ENCODE measurements at regions not wholly inside any gene's neighbourhood (a gene's known extent, or its start where the extent isn't known, plus 50 kb on each side); places are given as distances from the start of the nearest gene placed in this dataset.

GRCh38 chr7:124652237-124652636, 113.4 kb downstream of the GPR37 start:
- DNase-seq = no peak
- Histone ChIP-seq H3K27me3 (replicated peaks; ENCODE audit: insufficient read depth, low read length) (no peaks in the 10 kb centered on the region), H3K9ac (ENCODE audit: low read length) (no peak overlapping the region), H3K27ac (ENCODE audit: low read length) (no peak overlapping the region), H3K9me3 (replicated peaks; ENCODE audit: insufficient read depth, low read length) (no peaks in the 10 kb centered on the region), H3K4me3 (ENCODE audit: low read length) (no peak overlapping the region), H3K36me3 (replicated peaks; ENCODE audit: insufficient read depth, low read length) (no peaks in the 10 kb centered on the region), H4K20me1 (ENCODE audit: insufficient read depth, low read length) (no peaks in the 10 kb centered on the region), H3K4me2 (ENCODE audit: low read depth, low read length) (no peak overlapping the region), H2AFZ (ENCODE audit: low read length) (no peak overlapping the region), H3K4me1 (ENCODE audit: low read length) (peaks cover 3% of the 10 kb centered on the region; the same call in 1 of the 2 replicates), H3F3A (ENCODE audit: insufficient read depth, low read length) (no peaks in the 10 kb centered on the region), H3K9me2 (replicated peaks; ENCODE audit: insufficient read depth, low read length) (no peaks in the 10 kb centered on the region), H3K79me2 (ENCODE audit: low read length) (no peaks in the 10 kb centered on the region)
- TF ChIP-seq, protein P1, sequence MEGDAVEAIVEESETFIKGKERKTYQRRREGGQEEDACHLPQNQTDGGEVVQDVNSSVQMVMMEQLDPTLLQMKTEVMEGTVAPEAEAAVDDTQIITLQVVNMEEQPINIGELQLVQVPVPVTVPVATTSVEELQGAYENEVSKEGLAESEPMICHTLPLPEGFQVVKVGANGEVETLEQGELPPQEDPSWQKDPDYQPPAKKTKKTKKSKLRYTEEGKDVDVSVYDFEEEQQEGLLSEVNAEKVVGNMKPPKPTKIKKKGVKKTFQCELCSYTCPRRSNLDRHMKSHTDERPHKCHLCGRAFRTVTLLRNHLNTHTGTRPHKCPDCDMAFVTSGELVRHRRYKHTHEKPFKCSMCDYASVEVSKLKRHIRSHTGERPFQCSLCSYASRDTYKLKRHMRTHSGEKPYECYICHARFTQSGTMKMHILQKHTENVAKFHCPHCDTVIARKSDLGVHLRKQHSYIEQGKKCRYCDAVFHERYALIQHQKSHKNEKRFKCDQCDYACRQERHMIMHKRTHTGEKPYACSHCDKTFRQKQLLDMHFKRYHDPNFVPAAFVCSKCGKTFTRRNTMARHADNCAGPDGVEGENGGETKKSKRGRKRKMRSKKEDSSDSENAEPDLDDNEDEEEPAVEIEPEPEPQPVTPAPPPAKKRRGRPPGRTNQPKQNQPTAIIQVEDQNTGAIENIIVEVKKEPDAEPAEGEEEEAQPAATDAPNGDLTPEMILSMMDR (IDR thresholded peaks at IDR 0.05; ENCODE audit: low read length) = no peak

DNA sequence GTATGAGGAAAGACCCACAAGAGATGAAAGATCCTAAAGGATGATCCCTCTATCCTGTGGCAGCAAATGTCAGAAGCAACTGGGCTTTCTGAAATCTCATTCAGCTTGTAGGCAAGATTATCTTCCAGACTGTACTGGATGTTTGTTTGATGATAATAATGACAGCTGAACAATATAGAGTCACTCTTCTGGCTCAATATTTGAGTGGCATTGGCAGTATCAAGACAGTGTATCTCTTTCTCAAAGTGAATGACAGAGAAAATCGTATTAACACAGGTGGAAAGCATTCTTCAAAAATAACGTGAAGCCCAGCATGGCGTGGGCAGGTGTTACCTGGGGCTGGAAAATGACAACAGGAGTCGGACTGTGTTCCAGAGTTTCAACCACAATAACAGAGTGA, 114.5 kb downstream of the GPR37 start:
- DNase-seq = no peak
- H2AFZ ChIP-seq (ENCODE audit: low read length) = no peak overlapping the region

GRCh38 chr7:124649397-124650014, 116.1 kb downstream of the GPR37 start:
- Histone ChIP-seq H3K4me2 (ENCODE audit: low read depth, low read length) (peak overlapping the region; percentile 63), H3K9ac (ENCODE audit: low read length) (peak overlapping the region; percentile 14; the same call in 1 of the 2 replicates), H3K4me1 (ENCODE audit: low read length) (peaks cover 10% of the 10 kb centered on the region), H3F3A (ENCODE audit: insufficient read depth, low read length) (no peaks in the 10 kb centered on the region), H3K9me2 (replicated peaks; ENCODE audit: insufficient read depth, low read length) (no peaks in the 10 kb centered on the region), H3K9me3 (replicated peaks; ENCODE audit: insufficient read depth, low read length) (no peaks in the 10 kb centered on the region), H3K36me3 (replicated peaks; ENCODE audit: insufficient read depth, low read length) (no peaks in the 10 kb centered on the region), H4K20me1 (ENCODE audit: insufficient read depth, low read length) (no peaks in the 10 kb centered on the region), H3K4me3 (ENCODE audit: low read length) (peak overlapping the region; percentile 54), H2AFZ (ENCODE audit: low read length) (peak overlapping the region; percentile 89), H3K27ac (ENCODE audit: low read length) (no peak overlapping the region), H3K79me2 (ENCODE audit: low read length) (no peaks in the 10 kb centered on the region), H3K27me3 (replicated peaks; ENCODE audit: insufficient read depth, low read length) (no peaks in the 10 kb centered on the region)
- TF ChIP-seq EZH2phosphoT487 (IDR thresholded peaks at IDR 0.05; ENCODE audit: low read length) (no peak), EZH2 (optimal IDR thresholded peaks at IDR 0.05; ENCODE audit: low read depth, low read length) (no peak)
- TF ChIP-seq, protein P1 (IDR thresholded peaks at IDR 0.05; ENCODE audit: low read length) = no peak
- DNase-seq = peak; percentile 63

More for the DNA sequence above, 114.5 kb downstream of the GPR37 start:
- no peak overlapping the region for H3K4me2 ChIP-seq (ENCODE audit: low read depth, low read length)
- peaks cover 3% of the 10 kb centered on the region; the same call in 1 of the 2 replicates for H3K4me1 ChIP-seq (ENCODE audit: low read length)
- TF ChIP-seq, protein P1 (IDR thresholded peaks at IDR 0.05; ENCODE audit: low read length) = no peak
- no peak for TF ChIP-seq EZH2 (optimal IDR thresholded peaks at IDR 0.05; ENCODE audit: low read depth, low read length)
- TF ChIP-seq EZH2phosphoT487 (IDR thresholded peaks at IDR 0.05; ENCODE audit: low read length) = no peak
- H4K20me1 ChIP-seq (ENCODE audit: insufficient read depth, low read length) = no peaks in the 10 kb centered on the region
- no peak overlapping the region for H3K4me3 ChIP-seq (ENCODE audit: low read length)
- H3K36me3 ChIP-seq (replicated peaks; ENCODE audit: insufficient read depth, low read length) = no peaks in the 10 kb centered on the region
- no peaks in the 10 kb centered on the region for H3K27me3 ChIP-seq (replicated peaks; ENCODE audit: insufficient read depth, low read length)
- H3F3A ChIP-seq (ENCODE audit: insufficient read depth, low read length) = no peaks in the 10 kb centered on the region
- H3K79me2 ChIP-seq (ENCODE audit: low read length) = no peaks in the 10 kb centered on the region
- H3K9ac ChIP-seq (ENCODE audit: low read length) = no peak overlapping the region
- no peaks in the 10 kb centered on the region for H3K9me3 ChIP-seq (replicated peaks; ENCODE audit: insufficient read depth, low read length)
- no peak overlapping the region for H3K27ac ChIP-seq (ENCODE audit: low read length)
- H3K9me2 ChIP-seq (replicated peaks; ENCODE audit: insufficient read depth, low read length) = no peaks in the 10 kb centered on the region

Data from MM.1S (cell line).